ENCODE measurements at regions not wholly inside any gene's neighbourhood (a gene's known extent, or its start where the extent isn't known, plus 50 kb on each side); places are given as distances from the start of the nearest gene placed in this dataset.
"Not testable (repeated sequence)": the region's sequence is repeated elsewhere in the genome, so short reads cannot be mapped to it uniquely, and the experiment has no call there.

DNA sequence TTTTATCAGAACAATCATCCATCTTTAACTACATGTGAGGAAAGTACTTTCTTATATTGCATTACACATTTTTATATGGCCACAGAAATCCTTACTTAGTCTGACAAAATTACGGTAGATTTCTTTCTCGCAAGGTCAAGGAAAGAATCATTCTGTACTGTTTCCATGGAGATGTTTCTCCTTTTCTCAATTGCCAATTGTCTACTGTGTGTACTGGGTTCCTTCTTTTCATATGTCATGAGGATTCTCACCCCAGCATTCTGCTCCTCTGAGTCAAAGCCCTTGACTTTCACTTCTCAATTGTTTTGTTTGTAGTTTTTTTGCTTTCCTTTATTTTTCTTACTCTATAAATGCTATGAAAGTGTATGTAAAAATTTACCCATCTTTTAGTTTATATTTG is 99.3 kb upstream of the AGAP9 start:
- not testable (repeated sequence) for H3K9me3 ChIP-seq (ENCODE audit: control insufficient read depth in 2 of 2, low read length in 2 of 2); H3K9ac ChIP-seq (ENCODE audit: low read length in 2 of 2); H3K36me3 ChIP-seq (ENCODE audit: control insufficient read depth in 2 of 2, insufficient read depth in 2 of 2, low read length in 2 of 2); H3K27me3 ChIP-seq (ENCODE audit: control insufficient read depth in 1 of 2, insufficient read depth in 2 of 2, low read length in 2 of 2); H3K4me3 ChIP-seq (ENCODE audit: low read length in 2 of 2); H3K4me1 ChIP-seq (ENCODE audit: control insufficient read depth, insufficient read depth, low read length); H3K27ac ChIP-seq (ENCODE audit: low read length)

DNA sequence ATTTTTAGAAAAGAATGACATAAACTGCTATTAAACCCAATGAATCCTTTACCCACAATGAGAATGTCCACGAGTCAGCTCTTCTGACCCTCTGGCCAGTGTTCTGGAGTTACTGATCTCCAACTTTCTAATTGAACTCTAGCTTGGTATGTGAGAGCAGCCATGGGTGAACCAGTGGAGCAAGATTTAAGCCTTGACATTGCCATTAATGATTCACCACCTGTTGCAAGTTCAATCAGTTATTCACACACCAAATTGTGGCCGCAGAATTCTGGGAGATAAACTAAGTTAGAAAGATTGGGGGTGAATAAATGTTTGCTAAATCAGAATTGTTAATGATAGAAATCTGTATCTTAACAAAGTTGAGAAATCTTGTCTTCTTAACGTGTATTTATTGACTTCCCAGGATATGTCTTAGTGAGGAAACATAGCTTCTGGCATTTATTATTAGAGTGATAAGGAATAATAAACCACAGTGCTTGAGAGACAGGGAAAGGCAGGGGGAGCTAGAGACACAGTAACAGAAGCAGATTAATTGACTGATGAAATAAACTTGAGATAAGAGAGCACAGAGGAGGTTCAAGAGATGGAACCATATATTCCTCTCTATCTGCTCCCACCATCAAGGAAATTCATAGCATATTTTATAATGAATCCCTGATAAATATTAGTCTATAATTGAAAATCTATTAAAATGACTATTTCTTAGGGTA is 96.0 kb upstream of the AGAP9 start:
- not testable (repeated sequence) for H3K36me3 ChIP-seq (ENCODE audit: control insufficient read depth in 2 of 2, insufficient read depth in 2 of 2, low read length in 2 of 2); H3K4me3 ChIP-seq (ENCODE audit: low read length in 2 of 2); H3K9ac ChIP-seq (ENCODE audit: low read length in 2 of 2); H3K9me3 ChIP-seq (ENCODE audit: control insufficient read depth in 2 of 2, low read length in 2 of 2); H3K27ac ChIP-seq (ENCODE audit: low read length); H3K4me1 ChIP-seq (ENCODE audit: control insufficient read depth, insufficient read depth, low read length); H3K27me3 ChIP-seq (ENCODE audit: control insufficient read depth in 1 of 2, insufficient read depth in 2 of 2, low read length in 2 of 2)

GRCh38 chr10:47609311-47609710 is 85.9 kb upstream of the AGAP9 start:
- not testable (repeated sequence) for H3K4me1 ChIP-seq (ENCODE audit: control insufficient read depth, insufficient read depth, low read length)

DNA sequence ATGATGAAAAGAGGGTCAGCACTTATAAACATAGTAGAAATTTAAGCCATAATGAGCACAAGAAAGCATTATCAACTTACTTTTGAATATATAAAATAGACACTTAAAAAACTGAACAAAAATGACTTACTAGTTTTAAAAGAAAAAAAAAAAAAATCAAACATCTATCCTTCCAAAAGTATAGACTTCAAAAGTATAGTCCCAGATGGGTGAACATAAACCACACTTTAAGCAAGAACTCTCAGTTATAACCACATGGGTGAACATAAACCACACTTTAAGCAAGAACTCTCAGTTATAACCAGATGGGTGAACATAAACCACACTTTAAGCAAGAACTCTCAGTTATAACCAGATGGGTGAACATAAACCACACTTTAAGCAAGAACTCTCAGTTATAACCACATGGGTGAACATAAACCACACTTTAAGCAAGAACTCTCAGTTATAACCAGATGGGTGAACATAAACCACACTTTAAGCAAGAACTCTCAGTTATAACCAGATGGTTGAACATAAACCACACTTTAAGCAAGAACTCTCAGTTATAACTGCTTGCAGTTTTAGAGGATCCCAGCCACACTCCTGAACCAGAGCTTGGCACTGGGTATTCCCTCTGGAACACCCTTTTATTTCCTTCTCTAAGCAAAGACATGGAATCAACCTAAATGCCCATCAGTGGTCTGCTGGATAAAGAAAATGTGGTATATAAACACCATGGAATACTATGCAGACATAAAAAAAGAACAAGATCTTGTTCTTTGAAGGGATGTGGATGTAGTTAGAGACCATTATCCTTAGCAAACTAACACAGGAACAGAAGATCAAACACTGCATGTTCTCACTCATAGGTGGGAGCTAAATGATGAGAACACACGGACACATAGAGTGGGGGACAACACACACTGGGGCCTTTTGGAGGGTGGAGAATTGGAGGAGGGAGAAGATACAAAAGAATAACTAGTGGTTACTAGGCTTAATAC is 82.6 kb upstream of the AGAP9 start:
- H3K9ac ChIP-seq (ENCODE audit: low read length in 2 of 2); H3K27ac ChIP-seq (ENCODE audit: low read length); H3K36me3 ChIP-seq (ENCODE audit: control insufficient read depth in 2 of 2, insufficient read depth in 2 of 2, low read length in 2 of 2); H3K4me3 ChIP-seq (ENCODE audit: low read length in 2 of 2); H3K27me3 ChIP-seq (ENCODE audit: control insufficient read depth in 1 of 2, insufficient read depth in 2 of 2, low read length in 2 of 2); H3K9me3 ChIP-seq (ENCODE audit: control insufficient read depth in 2 of 2, low read length in 2 of 2); H3K4me1 ChIP-seq (ENCODE audit: control insufficient read depth, insufficient read depth, low read length): not testable (repeated sequence)

More at GRCh38 chr10:47609311-47609710, 85.9 kb upstream of the AGAP9 start:
- not testable (repeated sequence) for H3K27me3 ChIP-seq (ENCODE audit: control insufficient read depth in 1 of 2, insufficient read depth in 2 of 2, low read length in 2 of 2); H3K9me3 ChIP-seq (ENCODE audit: control insufficient read depth in 2 of 2, low read length in 2 of 2); H3K4me3 ChIP-seq (ENCODE audit: low read length in 2 of 2); H3K9ac ChIP-seq (ENCODE audit: low read length in 2 of 2); H3K27ac ChIP-seq (ENCODE audit: low read length); H3K36me3 ChIP-seq (ENCODE audit: control insufficient read depth in 2 of 2, insufficient read depth in 2 of 2, low read length in 2 of 2)

DNA sequence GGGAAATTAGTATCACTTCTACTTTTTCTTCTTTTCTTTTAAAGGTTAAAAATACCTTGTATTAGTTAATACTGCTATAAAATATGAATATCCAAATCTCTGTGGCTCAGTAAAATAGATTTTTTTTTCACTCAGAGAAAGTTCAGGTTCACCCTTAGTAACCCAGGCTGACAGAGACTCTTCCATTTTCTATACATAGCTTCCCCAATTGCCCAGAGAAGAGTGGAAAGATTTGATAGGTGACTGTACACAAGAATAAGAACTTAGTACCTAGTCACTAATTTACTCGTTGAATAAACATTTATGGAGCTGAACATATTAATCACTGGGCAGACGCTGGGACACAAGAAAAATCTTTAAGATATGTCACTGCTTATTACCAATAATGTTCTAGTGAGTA is 77.2 kb upstream of the AGAP9 start:
- not testable (repeated sequence) for H3K9me3 ChIP-seq (ENCODE audit: control insufficient read depth in 2 of 2, low read length in 2 of 2); H3K36me3 ChIP-seq (ENCODE audit: control insufficient read depth in 2 of 2, insufficient read depth in 2 of 2, low read length in 2 of 2)

DNA sequence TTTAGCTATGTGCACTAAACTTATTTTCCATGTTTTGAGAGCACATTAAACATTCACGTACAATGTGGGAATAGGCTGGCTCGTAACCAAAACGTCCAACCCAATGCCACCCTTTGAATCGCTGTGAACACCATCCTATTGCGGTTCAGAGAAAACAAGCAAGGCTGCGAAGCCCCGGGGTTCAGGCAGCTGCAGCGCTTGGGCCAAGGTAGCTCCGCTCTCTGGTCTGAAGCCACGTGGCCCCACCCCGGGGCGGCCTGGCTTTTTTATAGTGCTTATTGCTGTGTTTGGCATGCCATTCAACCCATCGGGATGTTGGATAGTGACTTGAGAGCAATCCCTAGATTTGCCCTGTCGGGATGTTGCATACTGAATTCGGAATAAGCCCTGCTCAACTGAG is 76.7 kb upstream of the AGAP9 start:
- H3K27me3 ChIP-seq (ENCODE audit: control insufficient read depth in 1 of 2, insufficient read depth in 2 of 2, low read length in 2 of 2); H3K27ac ChIP-seq (ENCODE audit: low read length); H3K4me3 ChIP-seq (ENCODE audit: low read length in 2 of 2); H3K4me1 ChIP-seq (ENCODE audit: control insufficient read depth, insufficient read depth, low read length); H3K9ac ChIP-seq (ENCODE audit: low read length in 2 of 2); H3K9me3 ChIP-seq (ENCODE audit: control insufficient read depth in 2 of 2, low read length in 2 of 2); H3K36me3 ChIP-seq (ENCODE audit: control insufficient read depth in 2 of 2, insufficient read depth in 2 of 2, low read length in 2 of 2): not testable (repeated sequence)

More for the DNA sequence above, 77.2 kb upstream of the AGAP9 start:
- not testable (repeated sequence) for H3K4me1 ChIP-seq (ENCODE audit: control insufficient read depth, insufficient read depth, low read length); H3K27me3 ChIP-seq (ENCODE audit: control insufficient read depth in 1 of 2, insufficient read depth in 2 of 2, low read length in 2 of 2); H3K9ac ChIP-seq (ENCODE audit: low read length in 2 of 2); H3K27ac ChIP-seq (ENCODE audit: low read length); H3K4me3 ChIP-seq (ENCODE audit: low read length in 2 of 2)

DNA sequence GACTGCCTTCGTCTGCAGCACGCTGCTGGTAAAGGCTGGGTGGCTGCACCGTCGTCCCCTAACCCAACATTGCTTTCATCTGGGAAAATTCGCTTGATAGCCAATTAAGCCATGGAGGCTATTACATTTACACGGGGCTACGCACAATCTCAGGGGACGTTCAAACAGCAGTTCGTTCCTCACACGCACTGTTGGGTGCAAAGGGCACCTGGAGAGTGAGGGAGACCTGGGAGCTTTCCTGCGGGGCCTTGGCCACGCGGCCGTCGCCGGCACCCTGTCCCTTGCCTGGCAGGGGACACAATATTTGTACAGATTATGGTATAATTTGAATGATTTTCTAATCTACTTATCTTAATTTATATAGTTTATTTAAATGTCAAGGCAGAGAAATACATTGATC is 76.2 kb upstream of the AGAP9 start:
- not testable (repeated sequence) for H3K27me3 ChIP-seq (ENCODE audit: control insufficient read depth in 1 of 2, insufficient read depth in 2 of 2, low read length in 2 of 2); H3K9me3 ChIP-seq (ENCODE audit: control insufficient read depth in 2 of 2, low read length in 2 of 2); H3K27ac ChIP-seq (ENCODE audit: low read length); H3K36me3 ChIP-seq (ENCODE audit: control insufficient read depth in 2 of 2, insufficient read depth in 2 of 2, low read length in 2 of 2); H3K9ac ChIP-seq (ENCODE audit: low read length in 2 of 2); H3K4me3 ChIP-seq (ENCODE audit: low read length in 2 of 2); H3K4me1 ChIP-seq (ENCODE audit: control insufficient read depth, insufficient read depth, low read length)

- H3K4me3 ChIP-seq (ENCODE audit: low read length in 2 of 2); H3K36me3 ChIP-seq (ENCODE audit: control insufficient read depth in 2 of 2, insufficient read depth in 2 of 2, low read length in 2 of 2); H3K27ac ChIP-seq (ENCODE audit: low read length); H3K9me3 ChIP-seq (ENCODE audit: control insufficient read depth in 2 of 2, low read length in 2 of 2); H3K9ac ChIP-seq (ENCODE audit: low read length in 2 of 2); H3K27me3 ChIP-seq (ENCODE audit: control insufficient read depth in 1 of 2, insufficient read depth in 2 of 2, low read length in 2 of 2); H3K4me1 ChIP-seq (ENCODE audit: control insufficient read depth, insufficient read depth, low read length): not testable (repeated sequence)
Observed at GRCh38 chr10:47593805-47594204, 70.4 kb upstream of the AGAP9 start.

- not testable (repeated sequence) for H3K36me3 ChIP-seq (ENCODE audit: control insufficient read depth in 2 of 2, insufficient read depth in 2 of 2, low read length in 2 of 2); H3K27ac ChIP-seq (ENCODE audit: low read length); H3K27me3 ChIP-seq (ENCODE audit: control insufficient read depth in 1 of 2, insufficient read depth in 2 of 2, low read length in 2 of 2); H3K9me3 ChIP-seq (ENCODE audit: control insufficient read depth in 2 of 2, low read length in 2 of 2); H3K4me3 ChIP-seq (ENCODE audit: low read length in 2 of 2); H3K9ac ChIP-seq (ENCODE audit: low read length in 2 of 2); H3K4me1 ChIP-seq (ENCODE audit: control insufficient read depth, insufficient read depth, low read length)
Observed at GRCh38 chr10:47593129-47593528, 69.7 kb upstream of the AGAP9 start.

DNA sequence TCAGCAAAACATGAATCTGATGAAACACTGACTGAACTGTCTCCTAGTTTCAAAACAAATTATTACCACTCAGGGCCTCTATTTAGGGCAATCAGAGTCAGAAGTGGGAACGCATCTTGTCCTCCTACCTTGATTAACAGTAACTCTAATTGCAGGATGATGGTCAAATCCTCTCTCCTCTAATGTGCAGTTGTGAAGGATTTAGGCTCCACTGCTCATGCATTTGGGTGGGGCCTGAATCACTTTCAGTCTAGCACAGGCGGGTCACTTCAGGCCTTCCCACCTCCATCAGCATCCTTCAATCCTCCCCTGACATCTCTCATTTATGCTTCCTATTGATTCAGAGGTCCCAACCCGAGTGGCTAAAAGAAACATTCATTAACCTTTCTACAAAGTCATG is 67.5 kb upstream of the AGAP9 start:
- not testable (repeated sequence) for H3K9ac ChIP-seq (ENCODE audit: low read length in 2 of 2); H3K27ac ChIP-seq (ENCODE audit: low read length); H3K4me1 ChIP-seq (ENCODE audit: control insufficient read depth, insufficient read depth, low read length); H3K4me3 ChIP-seq (ENCODE audit: low read length in 2 of 2); H3K9me3 ChIP-seq (ENCODE audit: control insufficient read depth in 2 of 2, low read length in 2 of 2); H3K27me3 ChIP-seq (ENCODE audit: control insufficient read depth in 1 of 2, insufficient read depth in 2 of 2, low read length in 2 of 2); H3K36me3 ChIP-seq (ENCODE audit: control insufficient read depth in 2 of 2, insufficient read depth in 2 of 2, low read length in 2 of 2)

DNA sequence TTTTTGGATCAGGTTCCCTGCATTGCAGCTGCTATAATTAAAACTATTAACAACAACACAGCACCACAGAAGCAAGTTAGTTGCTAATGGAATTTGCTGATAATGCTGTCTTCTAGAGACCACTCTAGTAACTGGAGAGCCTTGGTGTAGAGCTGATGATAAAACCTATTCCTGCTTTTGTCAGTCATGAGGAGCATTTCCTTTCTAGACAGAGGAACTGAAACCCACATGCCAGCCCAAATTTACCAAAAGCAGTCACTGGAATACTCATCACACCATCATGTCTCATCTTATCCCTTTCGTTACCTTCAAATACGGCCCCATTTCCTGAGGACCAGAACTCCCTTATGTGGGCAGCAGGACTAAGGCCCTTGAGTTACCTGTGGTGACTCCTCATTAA is 67.1 kb upstream of the AGAP9 start:
- H3K9ac ChIP-seq (ENCODE audit: low read length in 2 of 2); H3K4me1 ChIP-seq (ENCODE audit: control insufficient read depth, insufficient read depth, low read length); H3K27ac ChIP-seq (ENCODE audit: low read length); H3K36me3 ChIP-seq (ENCODE audit: control insufficient read depth in 2 of 2, insufficient read depth in 2 of 2, low read length in 2 of 2); H3K9me3 ChIP-seq (ENCODE audit: control insufficient read depth in 2 of 2, low read length in 2 of 2); H3K4me3 ChIP-seq (ENCODE audit: low read length in 2 of 2); H3K27me3 ChIP-seq (ENCODE audit: control insufficient read depth in 1 of 2, insufficient read depth in 2 of 2, low read length in 2 of 2): not testable (repeated sequence)

All from stomach smooth muscle (tissue), 2 donors.